ENCODE measurements at regions not wholly inside any gene's neighbourhood (a gene's known extent, or its start where the extent isn't known, plus 50 kb on each side); places are given as distances from the start of the nearest gene placed in this dataset.

DNA sequence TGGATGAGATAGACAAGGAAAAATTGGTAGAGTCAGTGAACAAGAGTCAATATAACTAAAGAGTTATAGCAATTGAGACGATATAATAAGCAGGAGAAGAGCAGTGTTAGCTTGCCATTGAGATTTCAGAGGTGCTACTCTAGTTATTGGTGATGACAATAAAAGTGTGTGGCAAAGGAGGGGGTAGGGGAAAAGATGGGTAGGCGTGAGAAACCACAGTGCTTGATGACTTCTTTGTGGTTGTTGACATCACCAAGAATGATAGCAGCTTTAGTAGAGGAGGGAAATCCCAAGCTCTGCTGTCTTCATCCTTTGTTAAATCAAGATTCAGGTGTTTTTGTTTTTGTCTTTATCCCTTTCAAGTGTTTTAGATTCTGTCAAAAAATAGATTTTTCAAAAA is 179.9 kb upstream of the PPP3CA start:
- H3K27me3 ChIP-seq (ENCODE audit: insufficient read depth, low read length, poor library complexity), result no peaks in the 10 kb centered on the region
- no peak overlapping the region for H3K27ac ChIP-seq (ENCODE audit: low read length)
- TF ChIP-seq, protein P1, sequence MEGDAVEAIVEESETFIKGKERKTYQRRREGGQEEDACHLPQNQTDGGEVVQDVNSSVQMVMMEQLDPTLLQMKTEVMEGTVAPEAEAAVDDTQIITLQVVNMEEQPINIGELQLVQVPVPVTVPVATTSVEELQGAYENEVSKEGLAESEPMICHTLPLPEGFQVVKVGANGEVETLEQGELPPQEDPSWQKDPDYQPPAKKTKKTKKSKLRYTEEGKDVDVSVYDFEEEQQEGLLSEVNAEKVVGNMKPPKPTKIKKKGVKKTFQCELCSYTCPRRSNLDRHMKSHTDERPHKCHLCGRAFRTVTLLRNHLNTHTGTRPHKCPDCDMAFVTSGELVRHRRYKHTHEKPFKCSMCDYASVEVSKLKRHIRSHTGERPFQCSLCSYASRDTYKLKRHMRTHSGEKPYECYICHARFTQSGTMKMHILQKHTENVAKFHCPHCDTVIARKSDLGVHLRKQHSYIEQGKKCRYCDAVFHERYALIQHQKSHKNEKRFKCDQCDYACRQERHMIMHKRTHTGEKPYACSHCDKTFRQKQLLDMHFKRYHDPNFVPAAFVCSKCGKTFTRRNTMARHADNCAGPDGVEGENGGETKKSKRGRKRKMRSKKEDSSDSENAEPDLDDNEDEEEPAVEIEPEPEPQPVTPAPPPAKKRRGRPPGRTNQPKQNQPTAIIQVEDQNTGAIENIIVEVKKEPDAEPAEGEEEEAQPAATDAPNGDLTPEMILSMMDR (IDR thresholded peaks at IDR 0.05; ENCODE audit: borderline replicate concordance, extremely low read depth, low read length, poor library complexity, severe bottlenecking), result no peak
- TF ChIP-seq EZH2 (IDR thresholded peaks at IDR 0.05; ENCODE audit: borderline replicate concordance, low read depth, low read length, severe bottlenecking), result no peak
- ATAC-seq (ENCODE audit: insufficient read depth, low read depth) (peak; percentile 100), DNase-seq (peak; percentile 56)
- no peak overlapping the region for H3K4me2 ChIP-seq (ENCODE audit: insufficient read depth, low read length)
- H3K9ac ChIP-seq (ENCODE audit: low read depth, low read length), result no peak overlapping the region
- H3K4me3 ChIP-seq (ENCODE audit: low read depth in 1 of 2, low read length in 2 of 2), result no peak overlapping the region
- H3K79me2 ChIP-seq (ENCODE audit: insufficient read depth, low read length), result no peaks in the 10 kb centered on the region
- no peaks in the 10 kb centered on the region for H4K20me1 ChIP-seq (ENCODE audit: insufficient read depth, low read length)
- no peak overlapping the region for H2AFZ ChIP-seq (ENCODE audit: low read depth, low read length)
- no peaks in the 10 kb centered on the region for H3K36me3 ChIP-seq (ENCODE audit: insufficient read depth, low read length)
- H3K4me1 ChIP-seq (ENCODE audit: insufficient read depth, low read length), result 0 out of 2 replicates have a peak, but pooled peaks cover 6% of the 10 kb centered on the region
- H3K9me3 ChIP-seq (ENCODE audit: insufficient read depth, low read length, severe bottlenecking), result peaks cover 5% of the 10 kb centered on the region

DNA sequence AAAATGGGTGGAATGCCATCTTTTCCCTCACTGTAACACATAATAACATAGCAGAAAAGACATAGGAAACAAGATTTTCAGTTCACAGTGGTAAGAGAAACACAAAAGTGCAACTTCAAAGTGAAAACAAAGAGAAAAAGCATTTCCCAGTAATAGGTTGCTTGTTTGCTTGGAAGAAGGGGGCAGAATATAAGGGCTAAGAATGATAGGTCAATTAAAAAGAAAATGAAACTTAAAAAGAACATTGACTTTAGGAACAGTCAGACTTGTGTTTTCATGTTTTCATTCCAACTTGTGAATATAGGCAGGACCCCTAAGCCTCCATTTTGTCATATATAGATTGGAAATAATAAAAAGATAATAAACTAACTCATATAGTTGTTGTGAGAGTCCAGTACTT is 168.2 kb upstream of the PPP3CA start:
- Histone ChIP-seq H3K4me2 (ENCODE audit: insufficient read depth, low read length) (no peak overlapping the region), H2AFZ (ENCODE audit: low read depth, low read length) (no peak overlapping the region), H3K4me3 (ENCODE audit: low read depth in 1 of 2, low read length in 2 of 2) (no peak overlapping the region), H3K27me3 (ENCODE audit: insufficient read depth, low read length, poor library complexity) (no peaks in the 10 kb centered on the region), H3K36me3 (ENCODE audit: insufficient read depth, low read length) (no peaks in the 10 kb centered on the region), H3K9ac (ENCODE audit: low read depth, low read length) (no peak overlapping the region), H3K79me2 (ENCODE audit: insufficient read depth, low read length) (no peaks in the 10 kb centered on the region), H4K20me1 (ENCODE audit: insufficient read depth, low read length) (no peaks in the 10 kb centered on the region), H3K27ac (ENCODE audit: low read length) (no peak overlapping the region), H3K4me1 (ENCODE audit: insufficient read depth, low read length) (no peaks in the 10 kb centered on the region), H3K9me3 (ENCODE audit: insufficient read depth, low read length, severe bottlenecking) (no peaks in the 10 kb centered on the region)
- ATAC-seq (ENCODE audit: insufficient read depth, low read depth) (no peak), DNase-seq (no peak)
- TF ChIP-seq EZH2 (IDR thresholded peaks at IDR 0.05; ENCODE audit: borderline replicate concordance, low read depth, low read length, severe bottlenecking), result no peak
- TF ChIP-seq, protein P1 (IDR thresholded peaks at IDR 0.05; ENCODE audit: borderline replicate concordance, extremely low read depth, low read length, poor library complexity, severe bottlenecking), result no peak

DNA sequence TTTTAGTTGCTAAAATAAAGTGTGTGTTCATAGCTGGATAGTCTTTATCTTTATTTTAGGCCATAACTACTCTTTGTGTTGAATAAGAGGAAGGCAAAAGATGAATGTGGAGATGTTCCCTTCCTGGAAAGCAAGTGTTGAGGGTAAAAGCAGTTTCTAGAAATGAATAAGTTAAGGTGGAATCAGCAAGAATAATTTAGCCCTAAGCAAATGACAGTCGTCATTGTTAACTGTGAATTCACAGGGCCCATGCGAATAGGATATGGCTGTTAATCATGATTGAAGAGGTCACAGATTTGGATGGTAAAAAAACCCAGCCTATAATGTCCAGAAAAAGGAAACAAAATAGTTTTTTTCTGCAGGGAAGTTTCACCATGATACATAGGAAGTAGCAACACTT is 167.8 kb upstream of the PPP3CA start:
- Histone ChIP-seq H3K27me3 (ENCODE audit: insufficient read depth, low read length, poor library complexity) (no peaks in the 10 kb centered on the region), H3K4me3 (ENCODE audit: low read depth in 1 of 2, low read length in 2 of 2) (no peak overlapping the region), H4K20me1 (ENCODE audit: insufficient read depth, low read length) (no peaks in the 10 kb centered on the region), H3K27ac (ENCODE audit: low read length) (no peak overlapping the region), H3K79me2 (ENCODE audit: insufficient read depth, low read length) (no peaks in the 10 kb centered on the region), H2AFZ (ENCODE audit: low read depth, low read length) (no peak overlapping the region), H3K9ac (ENCODE audit: low read depth, low read length) (no peak overlapping the region), H3K4me2 (ENCODE audit: insufficient read depth, low read length) (no peak overlapping the region), H3K9me3 (ENCODE audit: insufficient read depth, low read length, severe bottlenecking) (no peaks in the 10 kb centered on the region), H3K36me3 (ENCODE audit: insufficient read depth, low read length) (no peaks in the 10 kb centered on the region), H3K4me1 (ENCODE audit: insufficient read depth, low read length) (no peaks in the 10 kb centered on the region)
- ATAC-seq (ENCODE audit: insufficient read depth, low read depth) (no peak), DNase-seq (no peak)
- TF ChIP-seq, protein P1 (IDR thresholded peaks at IDR 0.05; ENCODE audit: borderline replicate concordance, extremely low read depth, low read length, poor library complexity, severe bottlenecking), result no peak
- TF ChIP-seq EZH2 (IDR thresholded peaks at IDR 0.05; ENCODE audit: borderline replicate concordance, low read depth, low read length, severe bottlenecking), result no peak

DNA sequence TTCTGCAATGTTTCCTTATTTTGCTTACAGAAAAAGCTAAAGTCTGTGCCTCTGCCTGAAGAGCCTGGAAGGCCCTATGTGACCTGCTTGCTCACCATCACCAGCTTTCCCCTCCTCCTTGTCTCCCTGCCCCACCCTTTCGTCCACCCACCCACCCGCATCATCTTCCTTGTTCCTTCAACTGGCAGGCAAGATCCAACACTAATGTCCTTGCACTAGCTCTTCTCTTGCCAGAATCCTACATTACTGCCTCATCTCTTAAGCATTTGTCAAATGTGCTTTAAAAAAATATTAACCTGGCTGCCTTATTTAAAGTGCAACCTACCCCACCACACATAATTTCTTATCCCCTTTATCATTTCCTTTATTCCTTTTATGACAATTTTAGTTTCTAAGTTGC is 165.1 kb upstream of the PPP3CA start:
- Histone ChIP-seq H3K4me2 (ENCODE audit: insufficient read depth, low read length) (no peak overlapping the region), H3K9ac (ENCODE audit: low read depth, low read length) (no peak overlapping the region), H3K27me3 (ENCODE audit: insufficient read depth, low read length, poor library complexity) (no peaks in the 10 kb centered on the region), H3K4me1 (ENCODE audit: insufficient read depth, low read length) (no peaks in the 10 kb centered on the region), H3K9me3 (ENCODE audit: insufficient read depth, low read length, severe bottlenecking) (no peaks in the 10 kb centered on the region), H4K20me1 (ENCODE audit: insufficient read depth, low read length) (no peaks in the 10 kb centered on the region), H3K4me3 (ENCODE audit: low read depth in 1 of 2, low read length in 2 of 2) (no peak overlapping the region), H3K36me3 (ENCODE audit: insufficient read depth, low read length) (no peaks in the 10 kb centered on the region), H3K27ac (ENCODE audit: low read length) (no peak overlapping the region), H3K79me2 (ENCODE audit: insufficient read depth, low read length) (no peaks in the 10 kb centered on the region), H2AFZ (ENCODE audit: low read depth, low read length) (peak overlapping the region; percentile 5; the same call in 1 of the 2 replicates)
- ATAC-seq (ENCODE audit: insufficient read depth, low read depth) (no peak), DNase-seq (no peak)
- TF ChIP-seq EZH2 (IDR thresholded peaks at IDR 0.05; ENCODE audit: borderline replicate concordance, low read depth, low read length, severe bottlenecking), result no peak
- TF ChIP-seq, protein P1 (IDR thresholded peaks at IDR 0.05; ENCODE audit: borderline replicate concordance, extremely low read depth, low read length, poor library complexity, severe bottlenecking), result no peak
